A549 (cell line): ENCODE measurements at regions not wholly inside any gene's neighbourhood (a gene's known extent, or its start where the extent isn't known, plus 50 kb on each side); places are given as distances from the start of the nearest gene placed in this dataset.
"Not testable (repeated sequence)": the region's sequence is repeated elsewhere in the genome, so short reads cannot be mapped to it uniquely, and the experiment has no call there.

ENCODE experiments used
- CTCF ChIP-seq: fragments of >200 bp; sonication (Bioruptor Twin); formaldehyde crosslinking; IDR thresholded peaks from 3 replicates; pipeline ENCODE4 v1.5.1; 2016
- HOXB5 ChIP-seq: fragments of 250-450 bp; sonication (Bioruptor Pico); IDR thresholded peaks from 2 replicates; pipeline ENCODE4 v1.5.0; 2020; ENCODE audit warnings: mild to moderate bottlenecking, moderate library complexity
- KDM1A ChIP-seq: fragments of 200-600 bp; sonication (generic); IDR thresholded peaks from 2 replicates; pipeline ENCODE4 v1.6.1; 2016; ENCODE audit warnings: low read depth, mild to moderate bottlenecking
- KDM5A ChIP-seq: fragments of 200-600 bp; sonication (generic); IDR thresholded peaks from 2 replicates; pipeline ENCODE4 v1.6.1; 2016; ENCODE audit warnings: antibody characterized with exemption, mild to moderate bottlenecking
- PHF8 ChIP-seq: fragments of 200-600 bp; sonication (generic); IDR thresholded peaks from 2 replicates; pipeline ENCODE4 v1.6.1; 2016; ENCODE audit warnings: low read depth, mild to moderate bottlenecking, antibody characterized with exemption, moderate library complexity, borderline replicate concordance
- POLR2A ChIP-seq: IDR thresholded peaks from 2 replicates; pipeline ENCODE4 v1.6.1; 2012; ENCODE audit warnings: mild to moderate bottlenecking, low read length
- USF2 ChIP-seq: fragments of 450-650 bp; IDR thresholded peaks from 2 replicates; pipeline ENCODE4 v1.6.1; 2014; ENCODE audit warnings: antibody characterized with exemption
- ZFP36 ChIP-seq: fragments of 450-650 bp; IDR thresholded peaks from 2 replicates; pipeline ENCODE4 v1.6.1; 2014; ENCODE audit warnings: borderline replicate concordance; ENCODE audit not compliant: partially characterized antibody
- TF ChIP-seq, protein P1 (sequence below): IDR thresholded peaks from 2 replicates; pipeline ENCODE4 v1.6.1; 2012; ENCODE audit warnings: low read depth, borderline replicate concordance
- TF ChIP-seq, protein P2 (sequence below): fragments of 200-600 bp; sonication (generic); IDR thresholded peaks from 2 replicates; pipeline ENCODE4 v1.6.1; 2016; ENCODE audit warnings: antibody characterized with exemption, mild to moderate bottlenecking, moderate library complexity

DNA sequence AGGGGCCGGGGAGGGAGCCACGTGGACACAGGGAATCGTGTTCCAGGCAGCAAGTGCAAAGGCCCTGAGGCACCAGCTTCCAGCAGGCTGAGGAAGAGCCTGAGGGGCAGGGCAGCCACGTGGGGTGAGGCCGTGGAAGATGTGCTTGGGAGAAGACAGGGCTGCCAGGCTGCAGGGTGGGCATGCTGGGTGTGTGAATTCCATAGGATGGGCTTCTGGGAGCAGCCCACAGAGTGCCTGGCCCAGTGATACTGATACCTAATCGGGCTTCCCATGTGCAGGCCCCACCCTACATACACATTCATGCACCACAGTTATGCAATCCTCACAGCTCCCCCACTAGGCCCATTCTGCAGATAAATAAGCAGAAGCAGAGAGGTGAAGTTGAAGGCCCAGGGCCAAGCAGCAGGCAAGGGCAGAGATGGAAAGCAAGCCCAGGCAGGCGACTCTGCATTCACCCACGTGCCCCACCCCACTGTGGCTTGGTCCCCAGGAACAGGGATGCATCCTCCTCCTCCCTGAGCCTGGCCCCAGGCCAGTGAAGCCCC lies 139.5 kb upstream of the FOXD4L5 start:
- TF ChIP-seq USF2, KDM5A, CTCF, PHF8, POLR2A, HOXB5, ZFP36, KDM1A: not testable (repeated sequence)
- TF ChIP-seq, protein P1, sequence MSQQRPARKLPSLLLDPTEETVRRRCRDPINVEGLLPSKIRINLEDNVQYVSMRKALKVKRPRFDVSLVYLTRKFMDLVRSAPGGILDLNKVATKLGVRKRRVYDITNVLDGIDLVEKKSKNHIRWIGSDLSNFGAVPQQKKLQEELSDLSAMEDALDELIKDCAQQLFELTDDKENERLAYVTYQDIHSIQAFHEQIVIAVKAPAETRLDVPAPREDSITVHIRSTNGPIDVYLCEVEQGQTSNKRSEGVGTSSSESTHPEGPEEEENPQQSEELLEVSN, result not testable (repeated sequence)
- TF ChIP-seq, protein P2, sequence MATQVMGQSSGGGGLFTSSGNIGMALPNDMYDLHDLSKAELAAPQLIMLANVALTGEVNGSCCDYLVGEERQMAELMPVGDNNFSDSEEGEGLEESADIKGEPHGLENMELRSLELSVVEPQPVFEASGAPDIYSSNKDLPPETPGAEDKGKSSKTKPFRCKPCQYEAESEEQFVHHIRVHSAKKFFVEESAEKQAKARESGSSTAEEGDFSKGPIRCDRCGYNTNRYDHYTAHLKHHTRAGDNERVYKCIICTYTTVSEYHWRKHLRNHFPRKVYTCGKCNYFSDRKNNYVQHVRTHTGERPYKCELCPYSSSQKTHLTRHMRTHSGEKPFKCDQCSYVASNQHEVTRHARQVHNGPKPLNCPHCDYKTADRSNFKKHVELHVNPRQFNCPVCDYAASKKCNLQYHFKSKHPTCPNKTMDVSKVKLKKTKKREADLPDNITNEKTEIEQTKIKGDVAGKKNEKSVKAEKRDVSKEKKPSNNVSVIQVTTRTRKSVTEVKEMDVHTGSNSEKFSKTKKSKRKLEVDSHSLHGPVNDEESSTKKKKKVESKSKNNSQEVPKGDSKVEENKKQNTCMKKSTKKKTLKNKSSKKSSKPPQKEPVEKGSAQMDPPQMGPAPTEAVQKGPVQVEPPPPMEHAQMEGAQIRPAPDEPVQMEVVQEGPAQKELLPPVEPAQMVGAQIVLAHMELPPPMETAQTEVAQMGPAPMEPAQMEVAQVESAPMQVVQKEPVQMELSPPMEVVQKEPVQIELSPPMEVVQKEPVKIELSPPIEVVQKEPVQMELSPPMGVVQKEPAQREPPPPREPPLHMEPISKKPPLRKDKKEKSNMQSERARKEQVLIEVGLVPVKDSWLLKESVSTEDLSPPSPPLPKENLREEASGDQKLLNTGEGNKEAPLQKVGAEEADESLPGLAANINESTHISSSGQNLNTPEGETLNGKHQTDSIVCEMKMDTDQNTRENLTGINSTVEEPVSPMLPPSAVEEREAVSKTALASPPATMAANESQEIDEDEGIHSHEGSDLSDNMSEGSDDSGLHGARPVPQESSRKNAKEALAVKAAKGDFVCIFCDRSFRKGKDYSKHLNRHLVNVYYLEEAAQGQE, result not testable (repeated sequence)
